BE2C (cell line): ENCODE measurements at regions not wholly inside any gene's neighbourhood (a gene's known extent, or its start where the extent isn't known, plus 50 kb on each side); places are given as distances from the start of the nearest gene placed in this dataset.
"Not testable (repeated sequence)": the region's sequence is repeated elsewhere in the genome, so short reads cannot be mapped to it uniquely, and the experiment has no call there.

Experiments
- DNase-seq: peaks from one replicate; pipeline ENCODE4 v3.0.0-alpha.2; 2020
- H3K27me3 ChIP-seq: fragments of 250-450 bp; sonication (Bioruptor Pico); 2 replicates; pipeline ENCODE4 v1.5.1; 2020; ENCODE audit warnings: mild to moderate bottlenecking
- H3K36me3 ChIP-seq: fragments of 250-450 bp; sonication (Bioruptor Pico); 2 replicates; pipeline ENCODE4 v1.5.1; 2020; ENCODE audit warnings: mild to moderate bottlenecking
- H3K4me1 ChIP-seq: fragments of 250-450 bp; sonication (Bioruptor Pico); 2 replicates; pipeline ENCODE4 v1.5.1; 2020
- H3K4me3 ChIP-seq: 2 replicates; pipeline ENCODE4 v1.5.1; 2011; ENCODE audit warnings: low read depth, low read length
- H3K9me3 ChIP-seq: fragments of 250-450 bp; sonication (Bioruptor Pico); 2 replicates; pipeline ENCODE4 v1.5.1; 2020

GRCh38 chr21:6104546-6104945, 4416.8 kb upstream of the TPTE start:
- not testable (repeated sequence) for H3K4me1 ChIP-seq, H3K36me3 ChIP-seq, H3K27me3 ChIP-seq, H3K9me3 ChIP-seq, DNase-seq, H3K4me3 ChIP-seq

- not testable (repeated sequence) for H3K27me3 ChIP-seq, H3K4me3 ChIP-seq, H3K4me1 ChIP-seq, H3K36me3 ChIP-seq, H3K9me3 ChIP-seq
- peak; percentile 20 for DNase-seq
Measured at GRCh38 chr21:6106686-6107567, 4414.5 kb upstream of the TPTE start.

- not testable (repeated sequence) for H3K36me3 ChIP-seq, DNase-seq, H3K27me3 ChIP-seq, H3K9me3 ChIP-seq, H3K4me3 ChIP-seq, H3K4me1 ChIP-seq
Measured at GRCh38 chr21:6108894-6109293, 4412.5 kb upstream of the TPTE start.

- not testable (repeated sequence) for DNase-seq, H3K4me3 ChIP-seq, H3K36me3 ChIP-seq, H3K9me3 ChIP-seq, H3K27me3 ChIP-seq, H3K4me1 ChIP-seq
Measured at GRCh38 chr21:6109774-6110173, 4411.6 kb upstream of the TPTE start.

- not testable (repeated sequence) for DNase-seq, H3K4me3 ChIP-seq
Measured at GRCh38 chr21:6110716-6111343, 4410.6 kb upstream of the TPTE start.

GRCh38 chr21:6111354-6111753, 4410.0 kb upstream of the TPTE start:
- not testable (repeated sequence) for H3K36me3 ChIP-seq, H3K9me3 ChIP-seq, H3K4me1 ChIP-seq, H3K27me3 ChIP-seq, H3K4me3 ChIP-seq
- peak; percentile 6 for DNase-seq

More at GRCh38 chr21:6110716-6111343, 4410.6 kb upstream of the TPTE start:
- not testable (repeated sequence) for H3K36me3 ChIP-seq, H3K4me1 ChIP-seq, H3K27me3 ChIP-seq, H3K9me3 ChIP-seq

GRCh38 chr21:6118336-6118735, 4403.0 kb upstream of the TPTE start:
- H3K9me3 ChIP-seq, DNase-seq, H3K4me3 ChIP-seq, H3K27me3 ChIP-seq, H3K4me1 ChIP-seq, H3K36me3 ChIP-seq: not testable (repeated sequence)

- H3K27me3 ChIP-seq, H3K4me3 ChIP-seq, H3K9me3 ChIP-seq, H3K4me1 ChIP-seq, H3K36me3 ChIP-seq, DNase-seq: not testable (repeated sequence)
Measured at GRCh38 chr21:6120863-6121262, 4400.5 kb upstream of the TPTE start.

- not testable (repeated sequence) for H3K27me3 ChIP-seq, H3K36me3 ChIP-seq, H3K4me1 ChIP-seq, H3K4me3 ChIP-seq, H3K9me3 ChIP-seq, DNase-seq
Measured at GRCh38 chr21:6122629-6123028, 4398.8 kb upstream of the TPTE start.

- H3K27me3 ChIP-seq, H3K9me3 ChIP-seq, H3K36me3 ChIP-seq, H3K4me1 ChIP-seq, DNase-seq, H3K4me3 ChIP-seq: not testable (repeated sequence)
Measured at GRCh38 chr21:6123224-6123623, 4398.2 kb upstream of the TPTE start.

GRCh38 chr21:6125549-6126240, 4395.7 kb upstream of the TPTE start:
- not testable (repeated sequence) for H3K27me3 ChIP-seq, H3K36me3 ChIP-seq, H3K4me3 ChIP-seq, H3K4me1 ChIP-seq, H3K9me3 ChIP-seq
- DNase-seq = peak; percentile 4

- H3K4me3 ChIP-seq, H3K36me3 ChIP-seq, H3K4me1 ChIP-seq, DNase-seq, H3K27me3 ChIP-seq, H3K9me3 ChIP-seq: not testable (repeated sequence)
Measured at GRCh38 chr21:6126976-6127732, 4394.2 kb upstream of the TPTE start.

GRCh38 chr21:6130734-6131133, 4390.6 kb upstream of the TPTE start:
- H3K4me3 ChIP-seq, H3K36me3 ChIP-seq, H3K4me1 ChIP-seq, H3K9me3 ChIP-seq, H3K27me3 ChIP-seq, DNase-seq: not testable (repeated sequence)

GRCh38 chr21:6133373-6133772, 4388.0 kb upstream of the TPTE start:
- not testable (repeated sequence) for H3K4me3 ChIP-seq, H3K36me3 ChIP-seq, DNase-seq, H3K27me3 ChIP-seq, H3K9me3 ChIP-seq, H3K4me1 ChIP-seq

GRCh38 chr21:6133852-6134630, 4387.3 kb upstream of the TPTE start:
- DNase-seq, H3K4me3 ChIP-seq, H3K27me3 ChIP-seq, H3K36me3 ChIP-seq, H3K4me1 ChIP-seq, H3K9me3 ChIP-seq: not testable (repeated sequence)
